NCI-H748 treated with DMSO at 0.1 percent for 48 hours (cell line): ENCODE measurements at regions not wholly inside any gene's neighbourhood (a gene's known extent, or its start where the extent isn't known, plus 50 kb on each side); places are given as distances from the start of the nearest gene placed in this dataset.
"Not testable (repeated sequence)": the region's sequence is repeated elsewhere in the genome, so short reads cannot be mapped to it uniquely, and the experiment has no call there.

Source experiments
- DNase-seq: peaks from one replicate; lab custom pipeline; 2025; lab: John Stamatoyannopoulos, UW

GRCh38 chr1:146510248-146510983 is 281.6 kb upstream of the NOTCH2NLA start:
- not testable (repeated sequence) for DNase-seq

GRCh38 chr1:146504121-146504520 is 275.3 kb upstream of the NOTCH2NLA start:
- DNase-seq, result not testable (repeated sequence)

- DNase-seq, result not testable (repeated sequence)
Observed at GRCh38 chr1:146487555-146487954, 258.7 kb upstream of the NOTCH2NLA start.

- not testable (repeated sequence) for DNase-seq
Observed at GRCh38 chr1:146487155-146487554, 258.3 kb upstream of the NOTCH2NLA start.

- DNase-seq, result not testable (repeated sequence)
Observed at GRCh38 chr1:146486300-146487014, 257.6 kb upstream of the NOTCH2NLA start.

GRCh38 chr1:146484195-146484594 is 255.4 kb upstream of the NOTCH2NLA start:
- not testable (repeated sequence) for DNase-seq

GRCh38 chr1:146479188-146479587 is 250.4 kb upstream of the NOTCH2NLA start:
- not testable (repeated sequence) for DNase-seq

- peak; percentile 16 for DNase-seq
Observed at GRCh38 chr1:146478125-146478720, 249.4 kb upstream of the NOTCH2NLA start.

- not testable (repeated sequence) for DNase-seq
Observed at GRCh38 chr1:146475086-146475485, 246.3 kb upstream of the NOTCH2NLA start.

- not testable (repeated sequence) for DNase-seq
Observed at GRCh38 chr1:146474216-146474615, 245.4 kb upstream of the NOTCH2NLA start.

GRCh38 chr1:146472192-146472861 is 243.5 kb upstream of the NOTCH2NLA start:
- DNase-seq, result peak; percentile 37

GRCh38 chr1:146459939-146460338 is 231.1 kb upstream of the NOTCH2NLA start:
- DNase-seq, result not testable (repeated sequence)

- not testable (repeated sequence) for DNase-seq
Observed at GRCh38 chr1:146459308-146459707, 230.5 kb upstream of the NOTCH2NLA start.

GRCh38 chr1:146448877-146449246 is 220.0 kb upstream of the NOTCH2NLA start:
- DNase-seq, result not testable (repeated sequence)

GRCh38 chr1:146448212-146448876 is 219.5 kb upstream of the NOTCH2NLA start:
- DNase-seq, result not testable (repeated sequence)

GRCh38 chr1:146443871-146444222 is 215.0 kb upstream of the NOTCH2NLA start:
- DNase-seq, result not testable (repeated sequence)

GRCh38 chr1:146443088-146443870 is 214.5 kb upstream of the NOTCH2NLA start:
- not testable (repeated sequence) for DNase-seq

GRCh38 chr1:146438543-146438942 is 209.7 kb upstream of the NOTCH2NLA start:
- not testable (repeated sequence) for DNase-seq

GRCh38 chr1:146416642-146417041 is 187.8 kb upstream of the NOTCH2NLA start:
- not testable (repeated sequence) for DNase-seq

GRCh38 chr1:146415017-146415416 is 186.2 kb upstream of the NOTCH2NLA start:
- not testable (repeated sequence) for DNase-seq

GRCh38 chr1:146413911-146414310 is 185.1 kb upstream of the NOTCH2NLA start:
- DNase-seq, result not testable (repeated sequence)
